ENCODE measurements at regions not wholly inside any gene's neighbourhood (a gene's known extent, or its start where the extent isn't known, plus 50 kb on each side); places are given as distances from the start of the nearest gene placed in this dataset.

DNA sequence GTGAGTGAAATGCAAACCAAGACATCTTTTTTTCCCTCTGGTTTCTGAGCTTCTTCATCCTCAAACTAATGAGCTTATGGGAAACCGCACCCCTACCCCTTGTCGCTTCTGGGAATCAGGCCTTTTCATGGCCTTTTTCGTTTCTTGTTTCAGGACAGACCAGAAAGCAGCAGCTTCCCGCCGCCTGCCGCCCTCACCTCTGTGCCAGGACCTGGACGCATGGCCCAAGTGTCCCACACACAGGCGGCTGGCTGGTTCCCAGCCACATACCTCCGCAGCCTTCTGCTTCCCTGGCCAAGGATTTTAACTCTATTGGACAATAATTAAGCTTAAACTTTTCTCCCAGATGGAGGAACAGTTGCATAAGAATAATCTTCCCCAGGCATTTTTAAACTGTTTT, 114.1 kb upstream of the SLITRK1 start:
- TF ChIP-seq, protein P1, sequence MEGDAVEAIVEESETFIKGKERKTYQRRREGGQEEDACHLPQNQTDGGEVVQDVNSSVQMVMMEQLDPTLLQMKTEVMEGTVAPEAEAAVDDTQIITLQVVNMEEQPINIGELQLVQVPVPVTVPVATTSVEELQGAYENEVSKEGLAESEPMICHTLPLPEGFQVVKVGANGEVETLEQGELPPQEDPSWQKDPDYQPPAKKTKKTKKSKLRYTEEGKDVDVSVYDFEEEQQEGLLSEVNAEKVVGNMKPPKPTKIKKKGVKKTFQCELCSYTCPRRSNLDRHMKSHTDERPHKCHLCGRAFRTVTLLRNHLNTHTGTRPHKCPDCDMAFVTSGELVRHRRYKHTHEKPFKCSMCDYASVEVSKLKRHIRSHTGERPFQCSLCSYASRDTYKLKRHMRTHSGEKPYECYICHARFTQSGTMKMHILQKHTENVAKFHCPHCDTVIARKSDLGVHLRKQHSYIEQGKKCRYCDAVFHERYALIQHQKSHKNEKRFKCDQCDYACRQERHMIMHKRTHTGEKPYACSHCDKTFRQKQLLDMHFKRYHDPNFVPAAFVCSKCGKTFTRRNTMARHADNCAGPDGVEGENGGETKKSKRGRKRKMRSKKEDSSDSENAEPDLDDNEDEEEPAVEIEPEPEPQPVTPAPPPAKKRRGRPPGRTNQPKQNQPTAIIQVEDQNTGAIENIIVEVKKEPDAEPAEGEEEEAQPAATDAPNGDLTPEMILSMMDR (IDR thresholded peaks at IDR 0.05) = no peak
- no peak for TF ChIP-seq POLR2A (IDR thresholded peaks at IDR 0.05)

Data from adrenal gland (tissue), 5 donors.